ENCODE measurements at regions not wholly inside any gene's neighbourhood (a gene's known extent, or its start where the extent isn't known, plus 50 kb on each side); places are given as distances from the start of the nearest gene placed in this dataset.

GRCh38 chr14:55734731-55735130 is 154.7 kb downstream of the KTN1 start:
- TF ChIP-seq, protein P1, sequence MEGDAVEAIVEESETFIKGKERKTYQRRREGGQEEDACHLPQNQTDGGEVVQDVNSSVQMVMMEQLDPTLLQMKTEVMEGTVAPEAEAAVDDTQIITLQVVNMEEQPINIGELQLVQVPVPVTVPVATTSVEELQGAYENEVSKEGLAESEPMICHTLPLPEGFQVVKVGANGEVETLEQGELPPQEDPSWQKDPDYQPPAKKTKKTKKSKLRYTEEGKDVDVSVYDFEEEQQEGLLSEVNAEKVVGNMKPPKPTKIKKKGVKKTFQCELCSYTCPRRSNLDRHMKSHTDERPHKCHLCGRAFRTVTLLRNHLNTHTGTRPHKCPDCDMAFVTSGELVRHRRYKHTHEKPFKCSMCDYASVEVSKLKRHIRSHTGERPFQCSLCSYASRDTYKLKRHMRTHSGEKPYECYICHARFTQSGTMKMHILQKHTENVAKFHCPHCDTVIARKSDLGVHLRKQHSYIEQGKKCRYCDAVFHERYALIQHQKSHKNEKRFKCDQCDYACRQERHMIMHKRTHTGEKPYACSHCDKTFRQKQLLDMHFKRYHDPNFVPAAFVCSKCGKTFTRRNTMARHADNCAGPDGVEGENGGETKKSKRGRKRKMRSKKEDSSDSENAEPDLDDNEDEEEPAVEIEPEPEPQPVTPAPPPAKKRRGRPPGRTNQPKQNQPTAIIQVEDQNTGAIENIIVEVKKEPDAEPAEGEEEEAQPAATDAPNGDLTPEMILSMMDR (IDR thresholded peaks at IDR 0.05; ENCODE audit: extremely low read depth, missing control alignments): no peak

GRCh38 chr14:55739967-55740648 is 160.1 kb downstream of the KTN1 start:
- TF ChIP-seq, protein P1 (IDR thresholded peaks at IDR 0.05; ENCODE audit: extremely low read depth, missing control alignments): no peak
- no peak for DNase-seq (ENCODE audit: low spot score)

More at GRCh38 chr14:55734731-55735130, 154.7 kb downstream of the KTN1 start:
- DNase-seq (ENCODE audit: low spot score): no peak

DNA sequence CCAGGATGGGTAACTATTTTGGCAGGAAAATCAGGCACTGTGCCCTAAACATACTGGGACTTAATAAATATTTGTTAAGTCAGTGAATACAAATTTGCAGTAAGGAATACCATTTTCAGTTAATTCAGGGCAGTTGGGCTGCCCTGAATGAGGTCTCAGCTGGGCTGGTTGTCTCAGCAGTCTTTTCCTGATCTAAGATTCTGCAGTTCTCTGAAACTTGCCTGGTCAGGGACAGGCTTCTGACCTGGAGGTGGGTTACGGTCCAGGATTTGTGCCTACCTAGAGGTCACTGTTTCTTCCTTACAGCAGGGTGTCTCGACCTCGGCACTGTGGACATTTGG is 160.6 kb downstream of the KTN1 start:
- TF ChIP-seq, protein P1 (IDR thresholded peaks at IDR 0.05; ENCODE audit: extremely low read depth, missing control alignments): no peak
- DNase-seq (ENCODE audit: low spot score): no peak

GRCh38 chr14:55741240-55741639 is 161.2 kb downstream of the KTN1 start:
- TF ChIP-seq, protein P1 (IDR thresholded peaks at IDR 0.05; ENCODE audit: extremely low read depth, missing control alignments): no peak
- no peak for DNase-seq (ENCODE audit: low spot score)

DNA sequence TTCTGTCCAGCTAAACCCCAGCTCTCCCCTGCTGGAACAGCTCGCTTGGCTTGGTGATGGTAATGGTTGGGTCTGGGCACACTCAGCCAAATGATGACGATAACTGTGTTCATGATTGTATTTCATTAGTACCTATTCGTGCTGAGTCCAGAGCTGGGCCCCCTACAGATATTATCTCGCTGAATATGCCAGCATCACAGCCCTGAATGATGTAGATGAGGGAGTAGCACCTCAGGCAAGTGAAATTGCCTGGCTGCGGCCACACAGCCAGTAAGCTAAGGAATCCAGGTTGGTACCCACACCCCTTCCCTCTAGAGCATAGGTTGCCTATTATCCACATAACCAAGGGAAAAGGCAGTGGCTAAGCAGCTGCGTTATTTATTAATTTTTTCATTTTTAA is 163.5 kb downstream of the KTN1 start:
- DNase-seq (ENCODE audit: low spot score): no peak
- TF ChIP-seq, protein P1 (IDR thresholded peaks at IDR 0.05; ENCODE audit: extremely low read depth, missing control alignments): no peak

GRCh38 chr14:55744321-55744720 is 164.3 kb downstream of the KTN1 start:
- TF ChIP-seq, protein P1 (IDR thresholded peaks at IDR 0.05; ENCODE audit: extremely low read depth, missing control alignments): no peak
- no peak for DNase-seq (ENCODE audit: low spot score)

DNA sequence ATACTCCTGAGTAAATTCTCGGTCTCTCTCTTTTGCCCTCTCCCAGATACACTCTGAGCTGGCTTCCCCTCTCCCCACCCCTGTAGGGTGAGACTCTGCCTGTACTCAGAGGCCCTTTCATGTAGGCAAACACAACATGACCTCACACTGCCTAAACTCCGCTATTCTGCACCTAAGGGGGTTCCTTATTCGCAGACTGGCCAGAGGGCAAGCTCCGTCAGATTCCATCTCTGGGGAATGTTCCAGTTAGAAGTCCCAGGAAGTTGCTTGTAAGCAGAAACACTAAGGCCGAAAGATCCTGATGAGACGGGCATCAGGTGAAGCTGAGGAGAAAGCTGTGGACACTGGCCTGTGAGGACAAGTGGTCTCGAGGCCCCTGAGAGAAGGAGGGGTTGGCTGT is 165.9 kb downstream of the KTN1 start:
- TF ChIP-seq, protein P1 (IDR thresholded peaks at IDR 0.05; ENCODE audit: extremely low read depth, missing control alignments): no peak
- DNase-seq (ENCODE audit: low spot score): no peak
